Panc1 (cell line): ENCODE measurements at regions not wholly inside any gene's neighbourhood (a gene's known extent, or its start where the extent isn't known, plus 50 kb on each side); places are given as distances from the start of the nearest gene placed in this dataset.

Experiments used
- ATAC-seq: fragments of 200-7000 bp; cut with Tn5 transposase; 2 replicates; pipeline ENCODE4 v1.9.1; 2020; ENCODE audit warnings: mild to moderate bottlenecking, moderate library complexity
- BruUV-seq: library from RNA; stranded (reverse); fragments of 400-500 nt; replicated peaks from 2 replicates; lab custom pipeline; 2021; lab: Mats Ljungman, UMichigan
- CTCF ChIA-PET: fragments of 300-600 bp; sonication (Branson Sonifier 250); formaldehyde crosslinking; loops from one replicate; lab custom pipeline; 2022; ENCODE audit warnings: antibody characterized with exemption; lab: Charles Lee
- POLR2A ChIA-PET: fragments of 300-600 bp; sonication (Branson Sonifier 250); formaldehyde crosslinking; loops from one replicate; lab custom pipeline; 2022; ENCODE audit warnings: antibody characterized with exemption; lab: Charles Lee
- DNase-seq: peaks from one replicate; pipeline ENCODE4 v3.0.0-alpha.2; 2010; ENCODE audit warnings: low read depth, low spot score
- H3K27ac ChIP-seq: 2 replicates; pipeline ENCODE4 v1.5.1; 2011; ENCODE audit warnings: mild to moderate bottlenecking, low read length, inconsistent platforms
- H3K27me3 ChIP-seq: fragments of 200-500 bp; sonication (Bioruptor generic); 2 replicates; pipeline ENCODE4 v1.6.0; 2014; ENCODE audit warnings: low read length, inconsistent platforms; ENCODE audit not compliant: control insufficient read depth, insufficient read depth
- H3K36me3 ChIP-seq: fragments of 200-500 bp; sonication (Bioruptor generic); 2 replicates; pipeline ENCODE4 v1.5.1; 2014; ENCODE audit warnings: inconsistent platforms, mild to moderate bottlenecking, low read length, moderate library complexity; ENCODE audit not compliant: control insufficient read depth, insufficient read depth
- H3K4me1 ChIP-seq: 2 replicates; pipeline ENCODE4 v1.5.1; 2011; ENCODE audit warnings: inconsistent platforms, mild to moderate bottlenecking, low read length, moderate library complexity; ENCODE audit not compliant: control insufficient read depth, insufficient read depth
- H3K4me3 ChIP-seq, 2 experiments: 2 replicates each; pipeline ENCODE4 v1.5.1; 2011 to 2012; ENCODE audit warnings: low read depth in 2 of 2, low read length in 2 of 2, mild to moderate bottlenecking in 2 of 2, inconsistent platforms in 1 of 2, moderate library complexity in 1 of 2
- H3K9me3 ChIP-seq: fragments of 200-500 bp; sonication (Bioruptor generic); 2 replicates; pipeline ENCODE4 v1.5.1; 2014; ENCODE audit warnings: low read depth, mild to moderate bottlenecking, inconsistent platforms, low read length, moderate library complexity; ENCODE audit not compliant: control insufficient read depth, insufficient read depth
- CTCF ChIP-seq: fragments of 450-650 bp; IDR thresholded peaks from 2 replicates; pipeline ENCODE4 v1.5.1; 2017; ENCODE audit warnings: mild to moderate bottlenecking
- POLR2AphosphoS5 ChIP-seq: IDR thresholded peaks from 2 replicates; pipeline ENCODE4 v1.6.1; 2012; ENCODE audit warnings: mild to moderate bottlenecking, low read depth, low read length, moderate library complexity
- REST ChIP-seq, 2 experiments: IDR thresholded peaks; 2 replicates each; pipeline ENCODE4 v1.6.1; 2011 to 2012; ENCODE audit warnings: low read depth in 2 of 2, control low read depth in 1 of 2, low read length in 1 of 2, mild to moderate bottlenecking in 1 of 2, moderate library complexity in 1 of 2; ENCODE audit not compliant: insufficient read depth in 1 of 2
- SIN3A ChIP-seq: IDR thresholded peaks from 2 replicates; pipeline ENCODE4 v1.6.1; 2012; ENCODE audit warnings: low read depth, mild to moderate bottlenecking, low read length, moderate library complexity, borderline replicate concordance; ENCODE audit not compliant: insufficient read depth
- TCF7L2 ChIP-seq: IDR thresholded peaks from 2 replicates; pipeline ENCODE4 v1.6.1; 2011; ENCODE audit warnings: mild to moderate bottlenecking, low read depth, low read length, inconsistent platforms
- in situ Hi-C: cut with HindIII; loops from 2 replicates; pipeline ENCODE4 v1.10.0; 2016; ENCODE audit warnings: low sequenced_read_pairs, low pct_unique_long_range_greater_than_20kb
- intact Hi-C: fragments of 100-400 bp; cut with micrococcal nuclease; formaldehyde crosslinking; loops from one replicate; pipeline ENCODE4 v1.10.0; 2022; ENCODE audit not compliant: unreplicated experiment

DNA sequence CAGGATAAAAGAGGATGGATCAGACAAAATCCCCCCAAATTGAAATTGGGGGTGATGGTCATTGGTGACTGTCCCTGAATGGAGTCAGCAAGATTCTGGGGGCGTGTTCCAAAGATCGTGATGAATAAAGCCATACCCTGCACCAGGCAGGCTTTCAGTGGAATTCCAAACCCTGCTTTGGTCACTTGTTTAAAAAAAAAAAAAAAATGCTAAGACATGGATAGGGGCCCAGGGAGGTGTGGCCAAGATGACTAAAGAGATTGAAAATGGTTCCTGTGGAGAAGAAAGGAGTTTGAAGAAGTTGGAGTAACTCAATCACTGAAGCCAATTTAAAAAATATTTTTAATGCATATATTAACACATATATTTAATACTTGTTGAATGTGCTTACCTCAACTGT, 161.4 kb upstream of the KCNG1 start:
- ChIA-PET CTCF (no interaction called here), POLR2A (no interaction called here)
- Histone ChIP-seq H3K9me3 (no peaks in the 10 kb centered on the region), H3K27me3 (peaks cover 13% of the 10 kb centered on the region; the same call in 1 of the 2 replicates), H3K4me3 (no peak overlapping the region), H3K4me1 (no peaks in the 10 kb centered on the region), H3K36me3 (no peaks in the 10 kb centered on the region), H3K27ac (no peak overlapping the region)
- in situ Hi-C loops (no loop called here), intact Hi-C loops (no loop called here)
- BruUV-seq = no TSS peak
- ATAC-seq = no peak
- no peak for TF ChIP-seq CTCF
- TF ChIP-seq REST (IDR thresholded peaks at IDR 0.05; ENCODE audit: insufficient read depth in 1 of 2, low read depth in 2 of 2, low read length in 1 of 2) = no peak
- TF ChIP-seq TCF7L2 = no peak
- TF ChIP-seq POLR2AphosphoS5 = no peak
- TF ChIP-seq SIN3A = no peak
- no peak for DNase-seq

GRCh38 chr20:51183451-51183850, 160.5 kb upstream of the KCNG1 start:
- POLR2A ChIA-PET = no interaction called here
- no peak for TF ChIP-seq POLR2AphosphoS5
- ATAC-seq = no peak
- BruUV-seq = no TSS peak
- Histone ChIP-seq H3K4me1 (no peaks in the 10 kb centered on the region), H3K4me3 (no peak overlapping the region), H3K9me3 (no peaks in the 10 kb centered on the region), H3K27ac (no peak overlapping the region), H3K27me3 (peaks cover 17% of the 10 kb centered on the region; the same call in 1 of the 2 replicates), H3K36me3 (no peaks in the 10 kb centered on the region)
- CTCF ChIA-PET = no interaction called here
- intact Hi-C loops = no loop called here
- in situ Hi-C loops = no loop called here
- DNase-seq = no peak

GRCh38 chr20:51182571-51182970, 159.7 kb upstream of the KCNG1 start:
- ChIA-PET CTCF (no interaction called here), POLR2A (no interaction called here)
- DNase-seq = no peak
- no peak for ATAC-seq
- peaks cover 18% of the 10 kb centered on the region; the same call in 1 of the 2 replicates for H3K27me3 ChIP-seq
- intact Hi-C loops = no loop called here
- TF ChIP-seq POLR2AphosphoS5 (no peak), SIN3A (no peak), TCF7L2 (no peak), CTCF (no peak), REST (IDR thresholded peaks at IDR 0.05; ENCODE audit: insufficient read depth in 1 of 2, low read depth in 2 of 2, low read length in 1 of 2) (no peak)
- no peaks in the 10 kb centered on the region for H3K4me1 ChIP-seq
- no peak overlapping the region for H3K27ac ChIP-seq
- H3K4me3 ChIP-seq = no peak overlapping the region
- no peaks in the 10 kb centered on the region for H3K9me3 ChIP-seq
- in situ Hi-C loops = no loop called here
- no TSS peak for BruUV-seq
- no peaks in the 10 kb centered on the region for H3K36me3 ChIP-seq
